ENCODE measurements at regions not wholly inside any gene's neighbourhood (a gene's known extent, or its start where the extent isn't known, plus 50 kb on each side); places are given as distances from the start of the nearest gene placed in this dataset.
"Not testable (repeated sequence)": the region's sequence is repeated elsewhere in the genome, so short reads cannot be mapped to it uniquely, and the experiment has no call there.

- DNase-seq (ENCODE audit: low spot score): not testable (repeated sequence)
Observed at GRCh38 chr12:14032191-14032590, 50.8 kb upstream of the GRIN2B start.

GRCh38 chr12:14043776-14044175, 62.4 kb upstream of the GRIN2B start:
- DNase-seq (ENCODE audit: low spot score): no peak

- no peak for DNase-seq (ENCODE audit: low spot score)
Observed at GRCh38 chr12:14048941-14049545, 67.6 kb upstream of the GRIN2B start.

GRCh38 chr12:14057895-14058294, 76.5 kb upstream of the GRIN2B start:
- no peak for DNase-seq (ENCODE audit: low spot score)

- no peak for DNase-seq (ENCODE audit: low spot score)
Observed at GRCh38 chr12:14058717-14059116, 77.3 kb upstream of the GRIN2B start.

GRCh38 chr12:14059548-14059947, 78.1 kb upstream of the GRIN2B start:
- no peak for DNase-seq (ENCODE audit: low spot score)

GRCh38 chr12:14065616-14066015, 84.2 kb upstream of the GRIN2B start:
- DNase-seq (ENCODE audit: low spot score): no peak

GRCh38 chr12:14066021-14066420, 84.6 kb upstream of the GRIN2B start:
- DNase-seq (ENCODE audit: low spot score): peak; percentile 61

GRCh38 chr12:14068961-14069360, 87.6 kb upstream of the GRIN2B start:
- no peak for DNase-seq (ENCODE audit: low spot score)

GRCh38 chr12:14071833-14072232, 90.4 kb upstream of the GRIN2B start:
- DNase-seq (ENCODE audit: low spot score): no peak

- no peak for DNase-seq (ENCODE audit: low spot score)
Observed at GRCh38 chr12:14072987-14073386, 91.6 kb upstream of the GRIN2B start.

GRCh38 chr12:14075797-14076393, 94.5 kb upstream of the GRIN2B start:
- DNase-seq (ENCODE audit: low spot score): no peak

- no peak for DNase-seq (ENCODE audit: low spot score)
Observed at GRCh38 chr12:14076538-14076937, 95.1 kb upstream of the GRIN2B start.

- no peak for DNase-seq (ENCODE audit: low spot score)
Observed at GRCh38 chr12:14086838-14087237, 105.4 kb upstream of the GRIN2B start.

- DNase-seq (ENCODE audit: low spot score): no peak
Observed at GRCh38 chr12:14099994-14100393, 118.6 kb upstream of the GRIN2B start.

GRCh38 chr12:14101556-14101955, 120.2 kb upstream of the GRIN2B start:
- not testable (repeated sequence) for DNase-seq (ENCODE audit: low spot score)

- no peak for DNase-seq (ENCODE audit: low spot score)
Observed at GRCh38 chr12:14111230-14111865, 129.9 kb upstream of the GRIN2B start.

GRCh38 chr12:14113031-14113430, 131.6 kb upstream of the GRIN2B start:
- DNase-seq (ENCODE audit: low spot score): no peak

GRCh38 chr12:14126692-14127091, 145.3 kb upstream of the GRIN2B start:
- DNase-seq (ENCODE audit: low spot score): peak; percentile 16

GRCh38 chr12:14129611-14130195, 148.3 kb upstream of the GRIN2B start:
- no peak for DNase-seq (ENCODE audit: low spot score)

- no peak for DNase-seq (ENCODE audit: low spot score)
Observed at GRCh38 chr12:14135996-14136395, 154.6 kb upstream of the GRIN2B start.

GRCh38 chr12:14138495-14138894, 157.1 kb upstream of the GRIN2B start:
- no peak for DNase-seq (ENCODE audit: low spot score)
